HAP-1 (cell line): ENCODE measurements at regions not wholly inside any gene's neighbourhood (a gene's known extent, or its start where the extent isn't known, plus 50 kb on each side); places are given as distances from the start of the nearest gene placed in this dataset.

Experiments used
- DNase-seq, 2 experiments: peaks; one replicate each; pipeline ENCODE4 v3.0.0-alpha.2; 2016 to 2020; ENCODE audit warnings: low spot score in 2 of 2
- H3K27me3 ChIP-seq: fragments of 250-450 bp; sonication (Bioruptor Pico); 2 replicates; pipeline ENCODE4 v1.5.1; 2020; ENCODE audit warnings: low read depth, mild to moderate bottlenecking, moderate library complexity
- H3K36me3 ChIP-seq: fragments of 250-450 bp; sonication (Bioruptor Pico); replicated peaks from 2 replicates; pipeline ENCODE4 v1.5.1; 2020; ENCODE audit warnings: mild to moderate bottlenecking
- H3K4me1 ChIP-seq: fragments of 250-450 bp; sonication (Bioruptor Pico); 2 replicates; pipeline ENCODE4 v1.5.1; 2020; ENCODE audit warnings: mild to moderate bottlenecking
- H3K4me3 ChIP-seq: fragments of 250-450 bp; sonication (Bioruptor Pico); 2 replicates; pipeline ENCODE4 v1.5.1; 2020; ENCODE audit warnings: mild to moderate bottlenecking, moderate library complexity
- H3K9me3 ChIP-seq: fragments of 250-450 bp; sonication (Bioruptor Pico); 2 replicates; pipeline ENCODE4 v1.5.1; 2020; ENCODE audit warnings: mild to moderate bottlenecking, moderate library complexity
- in situ Hi-C: fragments of 300-500 bp; cut with MboI; formaldehyde crosslinking; loops from 3 replicates; pipeline ENCODE4 v1.14.3; 2020; ENCODE audit warnings: low sequenced_read_pairs, inconsistent platforms, mixed read lengths

DNA sequence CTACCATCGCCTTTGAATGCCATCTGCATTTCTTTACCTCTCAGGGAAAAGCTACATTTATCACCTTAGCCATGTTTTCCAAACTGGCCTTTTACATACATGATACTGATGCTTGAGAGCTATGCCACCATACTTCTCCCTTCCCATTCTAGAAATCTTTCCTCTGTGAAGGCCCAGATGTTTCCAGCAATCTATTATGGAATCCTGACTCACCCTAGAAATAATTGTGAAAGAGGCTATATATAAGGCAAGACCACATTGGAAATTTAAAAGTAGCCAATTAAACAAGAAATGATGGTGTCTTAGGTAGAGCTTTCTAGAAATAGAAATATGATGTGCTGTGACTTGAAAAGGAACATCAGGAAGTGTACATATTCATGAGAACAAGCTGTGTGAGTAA is 389.7 kb downstream of the INHBA start:
- no peaks in the 10 kb centered on the region for H3K36me3 ChIP-seq
- H3K4me1 ChIP-seq = no peaks in the 10 kb centered on the region
- H3K9me3 ChIP-seq = no peaks in the 10 kb centered on the region
- in situ Hi-C loops = no loop called here
- DNase-seq = no peak
- H3K27me3 ChIP-seq = no peaks in the 10 kb centered on the region
- no peak overlapping the region for H3K4me3 ChIP-seq

DNA sequence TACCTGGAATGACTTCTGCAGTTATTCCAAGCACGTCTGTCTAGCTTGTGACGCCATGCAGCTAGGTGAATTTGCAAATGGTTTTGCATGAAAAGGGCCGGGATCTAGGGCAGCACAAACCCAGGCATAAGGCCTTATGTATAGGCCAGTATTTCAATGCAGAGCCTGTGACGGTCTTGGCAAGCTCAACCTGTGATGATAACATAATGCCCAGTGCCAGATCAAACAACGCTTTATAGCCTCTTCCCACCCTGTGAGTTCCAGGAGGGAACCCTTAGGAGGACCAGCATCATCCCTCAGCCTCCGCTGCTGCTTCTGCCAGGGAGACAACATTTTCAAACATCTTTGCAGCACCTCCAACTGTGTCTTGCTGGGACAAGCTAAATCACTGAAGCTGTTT is 390.7 kb downstream of the INHBA start:
- in situ Hi-C loops = no loop called here
- H3K4me1 ChIP-seq = no peaks in the 10 kb centered on the region
- no peak for DNase-seq

DNA sequence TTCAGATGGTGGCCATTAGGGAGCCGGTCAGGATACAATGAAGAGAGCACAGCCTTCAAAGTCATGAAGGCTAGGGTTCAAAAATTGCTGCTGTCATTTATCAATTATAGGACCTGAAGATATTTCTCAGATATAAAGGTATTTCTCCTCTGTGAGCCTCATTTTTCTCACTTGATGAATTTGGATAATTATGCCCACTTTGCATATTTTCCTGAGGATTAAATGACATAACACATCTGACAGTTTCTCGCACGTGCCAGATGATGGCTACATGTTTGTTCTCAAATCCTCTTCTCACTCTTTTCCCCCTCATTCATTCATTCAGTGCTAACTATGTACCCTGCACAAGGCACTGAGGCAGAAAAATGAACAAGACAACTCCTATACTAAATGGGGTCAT is 391.6 kb downstream of the INHBA start:
- Histone ChIP-seq H3K27me3 (no peaks in the 10 kb centered on the region), H3K9me3 (no peaks in the 10 kb centered on the region), H3K4me1 (no peaks in the 10 kb centered on the region), H3K36me3 (no peaks in the 10 kb centered on the region), H3K4me3 (no peak overlapping the region)
- in situ Hi-C loops = no loop called here
- DNase-seq = no peak

More for the DNA sequence above, 390.7 kb downstream of the INHBA start:
- Histone ChIP-seq H3K4me3 (no peak overlapping the region), H3K36me3 (no peaks in the 10 kb centered on the region), H3K9me3 (no peaks in the 10 kb centered on the region), H3K27me3 (no peaks in the 10 kb centered on the region)

DNA sequence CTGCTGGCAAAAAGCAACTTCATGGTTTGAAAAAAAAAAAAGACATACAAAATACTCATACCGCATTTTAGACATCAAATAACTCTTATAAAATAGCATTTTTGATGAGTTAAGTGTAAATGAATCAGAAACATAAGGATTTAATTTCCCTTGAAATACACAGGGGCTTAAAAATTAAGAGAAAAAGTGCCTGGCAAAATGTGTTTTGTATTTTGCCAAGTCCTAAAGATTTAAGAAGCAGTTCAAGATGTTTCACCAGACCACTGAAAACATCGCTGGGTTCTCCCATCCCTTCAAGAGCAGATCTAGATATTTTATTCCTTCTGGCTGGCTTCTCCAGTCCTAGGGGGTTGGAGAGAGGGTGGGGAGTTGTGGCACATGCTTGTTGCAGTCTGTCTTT is 396.4 kb downstream of the INHBA start:
- Histone ChIP-seq H3K9me3 (no peaks in the 10 kb centered on the region), H3K36me3 (no peaks in the 10 kb centered on the region), H3K4me3 (no peak overlapping the region), H3K4me1 (no peaks in the 10 kb centered on the region), H3K27me3 (no peaks in the 10 kb centered on the region)
- no peak for DNase-seq
- in situ Hi-C loops = no loop called here

DNA sequence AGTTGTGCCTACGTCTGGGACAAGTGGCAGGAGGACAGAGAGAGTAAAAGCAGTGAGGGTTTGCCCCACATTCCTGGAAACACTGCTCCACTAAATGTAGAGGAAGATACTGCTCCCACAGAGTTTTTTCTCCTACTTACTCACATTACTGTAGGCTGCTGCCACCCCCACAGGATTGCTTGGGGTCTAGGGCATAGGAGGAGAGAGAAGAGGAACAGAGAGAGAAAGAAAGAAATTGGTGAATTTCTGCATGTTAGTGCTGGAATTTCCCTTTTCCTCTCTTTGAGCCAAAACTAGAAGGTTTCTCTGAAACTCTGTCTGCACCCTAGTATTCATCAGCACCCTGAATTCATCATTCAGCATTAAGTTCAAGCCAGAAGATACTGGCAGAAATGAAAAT is 397.9 kb downstream of the INHBA start:
- Histone ChIP-seq H3K36me3 (no peaks in the 10 kb centered on the region), H3K4me3 (no peak overlapping the region), H3K4me1 (no peaks in the 10 kb centered on the region), H3K9me3 (no peaks in the 10 kb centered on the region), H3K27me3 (no peaks in the 10 kb centered on the region)
- in situ Hi-C loops = no loop called here
- DNase-seq = no peak

DNA sequence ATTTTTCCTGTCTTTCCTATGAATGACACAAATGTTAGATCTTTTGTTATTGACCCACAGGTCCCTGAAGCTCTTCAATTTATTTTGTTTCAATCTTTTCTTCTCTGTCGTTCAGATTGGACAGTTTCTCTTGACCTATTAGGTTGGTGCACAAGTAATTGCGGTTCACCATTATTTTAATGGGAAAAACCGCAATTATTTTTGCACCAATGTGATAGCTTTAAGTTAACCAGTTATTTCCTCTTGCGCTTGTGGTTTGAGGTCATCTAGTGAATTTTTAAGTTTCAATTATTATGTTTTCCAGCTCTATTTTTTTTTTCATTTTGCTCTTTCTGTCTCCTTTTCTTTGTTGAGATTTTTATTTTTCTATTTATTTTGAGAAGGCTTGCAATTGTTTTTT is 399.2 kb downstream of the INHBA start:
- no peak for DNase-seq
- H3K4me3 ChIP-seq = no peak overlapping the region
- no peaks in the 10 kb centered on the region for H3K36me3 ChIP-seq
- in situ Hi-C loops = no loop called here
- no peaks in the 10 kb centered on the region for H3K4me1 ChIP-seq
- no peaks in the 10 kb centered on the region for H3K9me3 ChIP-seq
- H3K27me3 ChIP-seq = no peaks in the 10 kb centered on the region

DNA sequence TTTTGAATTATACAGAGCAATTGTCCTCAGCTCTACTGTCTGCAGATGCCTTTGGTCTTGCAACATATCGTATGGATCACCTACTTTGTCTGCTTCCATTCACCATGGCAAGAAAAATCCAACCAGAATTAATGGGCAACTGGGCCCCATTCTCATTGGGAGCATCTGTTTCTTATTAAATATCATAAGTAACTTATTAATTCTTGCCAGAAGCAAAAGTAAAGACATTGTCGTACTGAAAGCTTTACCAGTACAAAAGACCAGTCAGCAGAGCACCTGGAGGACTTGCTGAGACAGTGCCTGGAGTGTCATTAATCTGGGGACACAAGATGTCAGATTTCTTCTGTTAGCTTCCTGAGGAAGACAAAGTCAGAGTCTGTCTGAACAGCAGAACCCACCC is 404.5 kb downstream of the INHBA start:
- Histone ChIP-seq H3K36me3 (no peaks in the 10 kb centered on the region), H3K9me3 (no peaks in the 10 kb centered on the region), H3K4me1 (no peaks in the 10 kb centered on the region), H3K27me3 (no peaks in the 10 kb centered on the region), H3K4me3 (no peak overlapping the region)
- no peak for DNase-seq
- in situ Hi-C loops = no loop called here

DNA sequence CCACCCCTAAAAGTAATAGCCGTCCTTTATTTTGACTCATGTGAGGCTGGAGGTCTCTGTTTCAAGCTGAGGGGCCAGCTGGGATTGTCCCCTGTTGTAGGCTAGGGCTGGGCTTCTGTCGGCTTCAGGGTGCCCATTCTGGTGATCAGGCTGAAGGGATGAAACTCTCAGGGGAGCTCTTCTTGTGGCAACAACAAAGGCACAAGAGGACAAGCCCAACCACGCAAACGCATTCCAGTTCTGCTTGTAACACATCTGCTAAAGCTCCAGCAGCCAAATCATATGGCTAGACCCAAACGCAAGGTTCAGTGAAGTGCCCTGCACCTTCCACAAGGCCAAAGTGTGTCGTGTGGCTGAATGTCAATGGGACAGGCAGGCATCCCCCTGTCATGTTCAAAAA is 405.7 kb downstream of the INHBA start:
- DNase-seq = no peak
- Histone ChIP-seq H3K36me3 (no peaks in the 10 kb centered on the region), H3K27me3 (no peaks in the 10 kb centered on the region), H3K9me3 (no peaks in the 10 kb centered on the region), H3K4me3 (no peak overlapping the region), H3K4me1 (no peaks in the 10 kb centered on the region)
- in situ Hi-C loops = no loop called here

DNA sequence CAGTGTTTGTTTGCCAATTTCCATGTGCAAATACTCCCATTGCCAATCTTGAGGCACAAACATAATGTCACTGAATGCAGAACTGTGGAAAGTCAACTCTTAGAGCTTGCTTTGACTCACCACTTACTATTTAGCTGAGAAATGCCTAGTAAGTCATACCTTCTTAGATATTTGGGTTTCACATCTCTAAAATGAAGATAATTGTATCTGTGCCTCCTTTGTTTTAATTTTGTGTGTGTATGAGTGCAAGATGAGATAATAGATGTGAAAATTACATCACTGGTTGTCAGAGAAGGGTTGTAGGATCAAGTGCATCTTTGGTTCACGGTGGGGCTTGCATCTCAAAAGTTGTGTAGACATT is 407.5 kb downstream of the INHBA start:
- no peaks in the 10 kb centered on the region for H3K36me3 ChIP-seq
- no peak for DNase-seq
- in situ Hi-C loops = no loop called here
- H3K4me3 ChIP-seq = no peak overlapping the region
- no peaks in the 10 kb centered on the region for H3K4me1 ChIP-seq
- no peaks in the 10 kb centered on the region for H3K27me3 ChIP-seq
- H3K9me3 ChIP-seq = no peaks in the 10 kb centered on the region

DNA sequence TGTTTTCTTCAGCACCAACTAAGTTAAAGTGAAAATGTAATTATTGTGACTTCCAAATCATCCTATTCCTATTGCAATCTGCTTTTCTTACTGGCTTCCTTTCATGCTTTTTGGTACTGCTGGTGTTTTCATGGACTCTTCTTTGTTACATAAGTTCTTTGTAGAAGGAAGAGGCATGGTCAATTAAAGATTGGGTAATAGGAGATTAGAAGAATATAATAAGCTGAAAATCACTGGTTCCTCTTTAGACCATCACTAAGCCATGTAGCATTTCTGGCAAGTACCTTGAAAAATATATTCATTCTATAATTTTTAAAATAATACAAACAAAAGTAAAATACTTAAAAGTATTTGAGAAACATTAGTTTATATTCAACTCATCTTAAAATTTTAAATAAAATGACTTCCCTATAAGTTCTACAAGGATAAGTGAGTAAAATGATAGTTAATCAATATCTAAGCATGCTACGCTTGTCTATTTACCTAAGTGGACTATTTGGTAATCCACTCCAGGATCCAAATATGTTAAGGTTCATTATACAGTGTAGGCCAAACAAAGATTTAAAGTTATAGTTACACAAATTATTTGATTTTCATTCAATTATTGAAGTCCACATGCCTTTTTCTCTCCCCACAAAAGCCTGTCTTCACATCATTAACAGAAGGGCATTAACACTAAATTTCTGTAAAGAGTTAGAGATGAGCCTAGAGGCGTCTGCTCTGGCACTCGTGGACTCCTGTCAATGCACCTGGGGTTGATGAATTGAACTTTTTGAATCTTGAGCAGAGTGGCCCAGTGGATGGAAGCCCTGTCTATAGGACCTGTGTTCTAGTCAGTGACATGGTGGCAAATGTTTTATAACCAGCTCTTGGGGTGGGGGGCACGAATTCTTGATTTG is 408.1 kb downstream of the INHBA start:
- DNase-seq = no peak
- H3K27me3 ChIP-seq = no peaks in the 10 kb centered on the region
- in situ Hi-C loops = no loop called here

DNA sequence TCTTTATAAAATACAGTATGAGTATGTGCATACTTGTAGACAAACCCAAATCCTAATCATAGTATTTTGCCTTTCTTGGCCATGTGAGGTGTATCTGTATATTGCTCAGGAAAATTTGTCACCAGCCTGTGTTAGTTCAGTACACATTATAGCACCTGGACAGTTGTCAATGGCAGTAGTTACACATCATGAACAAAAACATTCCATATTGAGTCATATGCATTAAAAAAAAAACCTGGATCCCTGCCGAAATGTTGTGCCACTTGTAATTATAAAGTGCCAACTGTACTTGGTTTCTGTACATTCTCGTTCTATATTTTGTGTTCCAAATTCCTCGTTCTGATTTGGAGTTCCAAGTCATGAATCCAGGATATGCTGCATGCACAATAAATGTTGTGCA is 410.4 kb downstream of the INHBA start:
- H3K4me1 ChIP-seq = no peaks in the 10 kb centered on the region
- no peaks in the 10 kb centered on the region for H3K9me3 ChIP-seq
- DNase-seq = no peak
- H3K27me3 ChIP-seq = no peaks in the 10 kb centered on the region
- no peaks in the 10 kb centered on the region for H3K36me3 ChIP-seq
- in situ Hi-C loops = no loop called here
- H3K4me3 ChIP-seq = no peak overlapping the region

More for the DNA sequence above, 408.1 kb downstream of the INHBA start:
- no peaks in the 10 kb centered on the region for H3K9me3 ChIP-seq
- no peaks in the 10 kb centered on the region for H3K4me1 ChIP-seq
- H3K4me3 ChIP-seq = no peak overlapping the region
- no peaks in the 10 kb centered on the region for H3K36me3 ChIP-seq

DNA sequence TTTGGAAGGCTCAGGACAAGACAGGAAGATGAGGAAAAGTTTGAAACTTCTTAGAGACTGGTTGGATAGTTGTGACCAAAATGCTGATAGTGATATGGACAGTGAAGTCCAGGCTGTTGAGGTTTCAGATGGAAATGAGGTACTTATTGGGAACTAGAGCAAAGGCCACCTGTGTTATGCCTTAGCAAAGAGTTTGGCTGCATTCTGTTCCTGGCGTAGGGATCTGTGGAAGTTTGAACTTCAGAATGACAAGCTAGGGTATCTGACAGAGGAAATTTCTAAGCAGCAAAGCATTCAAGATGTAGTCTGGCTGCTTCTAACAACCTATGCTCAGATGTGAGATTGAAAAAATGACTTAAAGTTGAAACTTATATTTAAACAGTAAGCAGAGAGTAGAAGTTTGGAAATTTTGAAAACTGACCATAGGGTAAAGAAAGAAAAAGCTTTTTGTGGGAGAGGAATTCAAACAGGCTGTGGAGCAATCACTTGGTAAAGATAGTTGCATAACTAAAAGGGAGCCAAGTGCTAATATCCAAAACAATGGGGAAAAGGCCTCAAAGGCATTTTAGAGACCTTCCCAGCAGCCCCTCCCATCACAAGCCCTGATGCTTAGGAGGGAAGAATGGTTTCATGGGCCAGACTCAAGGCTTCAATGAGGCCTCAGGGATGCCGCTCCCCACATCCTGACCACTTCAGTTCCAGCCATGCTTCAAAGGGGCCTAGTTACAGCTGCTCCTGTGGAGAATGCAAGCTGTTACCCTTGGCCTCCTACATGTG is 415.1 kb downstream of the INHBA start:
- in situ Hi-C loops = no loop called here
- no peaks in the 10 kb centered on the region for H3K27me3 ChIP-seq
- no peaks in the 10 kb centered on the region for H3K36me3 ChIP-seq
- no peak for DNase-seq
- no peak overlapping the region for H3K4me3 ChIP-seq
- no peaks in the 10 kb centered on the region for H3K4me1 ChIP-seq
- no peaks in the 10 kb centered on the region for H3K9me3 ChIP-seq

DNA sequence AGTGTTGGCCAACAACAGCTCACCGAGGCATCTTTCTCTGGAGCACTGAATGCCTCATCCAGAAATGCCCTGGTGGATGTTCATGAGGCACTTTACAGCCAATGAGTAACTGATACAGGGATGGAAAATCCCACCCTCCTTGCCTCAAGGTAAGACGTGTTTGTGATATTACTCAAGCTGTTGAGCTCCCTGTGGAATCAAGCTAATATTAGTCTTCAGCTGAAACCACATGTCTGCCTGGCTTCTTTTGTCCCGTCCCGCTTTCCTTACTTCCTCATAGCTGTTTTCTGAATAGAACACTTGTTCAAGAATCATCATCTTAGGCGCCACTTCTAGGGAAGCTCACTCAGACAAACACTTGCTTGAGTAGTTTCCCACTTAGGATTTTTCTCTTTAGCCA is 422.4 kb downstream of the INHBA start:
- in situ Hi-C loops = no loop called here

DNA sequence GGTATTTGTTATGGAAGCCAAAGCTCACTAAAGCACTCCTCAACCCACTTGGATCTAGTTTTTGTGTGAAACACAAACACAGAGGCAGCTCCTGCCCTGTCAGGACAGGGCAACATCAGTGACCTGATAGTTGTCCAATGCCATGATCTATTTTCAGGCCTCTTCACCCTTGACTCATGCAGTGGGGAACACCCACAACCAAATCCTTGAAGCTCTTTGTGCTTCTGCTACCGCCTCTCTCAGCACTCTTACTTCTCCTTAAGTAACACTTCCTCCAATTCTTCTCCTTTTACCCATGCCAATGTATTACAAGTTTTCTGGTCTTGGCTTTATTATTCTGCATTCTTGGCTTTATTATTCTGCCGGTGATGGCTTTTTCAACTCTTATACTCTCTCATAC is 425.3 kb downstream of the INHBA start:
- H3K36me3 ChIP-seq = no peaks in the 10 kb centered on the region
- no peak for DNase-seq
- no peaks in the 10 kb centered on the region for H3K9me3 ChIP-seq
- no peaks in the 10 kb centered on the region for H3K4me1 ChIP-seq
- H3K27me3 ChIP-seq = no peaks in the 10 kb centered on the region
- in situ Hi-C loops = no loop called here
- H3K4me3 ChIP-seq = no peak overlapping the region

More for the DNA sequence above, 422.4 kb downstream of the INHBA start:
- Histone ChIP-seq H3K9me3 (no peaks in the 10 kb centered on the region), H3K36me3 (no peaks in the 10 kb centered on the region), H3K4me3 (no peak overlapping the region), H3K27me3 (no peaks in the 10 kb centered on the region), H3K4me1 (no peaks in the 10 kb centered on the region)
- DNase-seq = no peak
